Hematopoietic multipotent progenitor cell treated with erythropoietin and hydrocortisone succinate and interleukin-3 and kit ligand, for 15 days (in vitro differentiated cells): ENCODE measurements at regions not wholly inside any gene's neighbourhood (a gene's known extent, or its start where the extent isn't known, plus 50 kb on each side); places are given as distances from the start of the nearest gene placed in this dataset.

ENCODE experiments used
- DNase-seq: peaks from one replicate; pipeline ENCODE4 v3.0.0-alpha.2; 2015; ENCODE audit warnings: low spot score

DNA sequence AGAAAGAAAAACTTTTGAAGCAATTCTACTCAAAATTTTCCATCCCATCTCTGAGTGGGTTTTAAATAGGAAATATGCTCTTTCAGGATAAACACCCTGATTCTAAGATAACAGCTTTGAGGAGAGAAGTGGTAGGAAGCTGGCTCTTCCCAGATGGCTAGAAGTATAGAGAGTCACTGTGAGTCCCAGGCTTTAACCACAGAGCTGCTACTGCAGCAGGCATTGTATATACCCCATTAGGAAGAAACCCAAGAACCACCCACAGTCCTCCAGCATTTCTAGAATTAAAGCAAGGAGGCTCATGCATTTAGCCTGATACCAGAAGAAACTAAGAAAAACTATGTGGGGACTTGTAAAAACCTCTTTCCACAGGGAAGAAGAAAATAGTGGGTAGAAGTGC is 1405.6 kb upstream of the TENM4 start:
- DNase-seq, result no peak

DNA sequence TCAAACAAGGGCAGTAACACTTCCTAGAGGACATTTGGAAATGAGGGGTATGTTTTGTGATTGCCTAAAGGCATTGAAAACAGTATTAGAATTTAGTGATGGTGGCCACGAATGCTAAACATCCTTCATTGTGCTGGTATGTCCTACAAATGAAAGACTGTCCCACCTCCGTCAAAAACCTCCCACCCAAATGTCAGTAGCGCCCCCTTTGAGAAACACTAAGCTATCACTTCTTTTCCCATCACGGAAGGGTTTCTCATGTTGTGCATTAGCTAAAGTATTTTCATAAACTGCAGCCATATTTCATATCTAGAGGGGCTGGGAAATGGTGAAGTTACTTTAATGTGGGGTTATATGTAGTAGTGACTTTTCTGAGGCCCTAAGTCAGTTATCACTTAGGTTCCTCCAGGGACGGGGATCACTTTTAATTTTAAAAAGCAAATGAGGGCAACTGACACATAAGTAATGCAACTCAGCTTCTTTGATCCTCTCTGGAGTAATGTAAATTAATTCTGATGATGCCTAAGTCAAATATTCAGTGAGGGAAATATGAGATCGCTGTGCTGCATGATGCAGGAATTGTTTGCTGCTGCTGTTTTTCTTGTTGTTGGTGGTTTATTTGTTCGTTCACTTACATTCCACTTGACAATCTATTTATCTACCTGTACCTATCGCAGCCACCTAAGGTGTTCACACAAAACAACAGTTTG is 1403.4 kb upstream of the TENM4 start:
- DNase-seq, result no peak

DNA sequence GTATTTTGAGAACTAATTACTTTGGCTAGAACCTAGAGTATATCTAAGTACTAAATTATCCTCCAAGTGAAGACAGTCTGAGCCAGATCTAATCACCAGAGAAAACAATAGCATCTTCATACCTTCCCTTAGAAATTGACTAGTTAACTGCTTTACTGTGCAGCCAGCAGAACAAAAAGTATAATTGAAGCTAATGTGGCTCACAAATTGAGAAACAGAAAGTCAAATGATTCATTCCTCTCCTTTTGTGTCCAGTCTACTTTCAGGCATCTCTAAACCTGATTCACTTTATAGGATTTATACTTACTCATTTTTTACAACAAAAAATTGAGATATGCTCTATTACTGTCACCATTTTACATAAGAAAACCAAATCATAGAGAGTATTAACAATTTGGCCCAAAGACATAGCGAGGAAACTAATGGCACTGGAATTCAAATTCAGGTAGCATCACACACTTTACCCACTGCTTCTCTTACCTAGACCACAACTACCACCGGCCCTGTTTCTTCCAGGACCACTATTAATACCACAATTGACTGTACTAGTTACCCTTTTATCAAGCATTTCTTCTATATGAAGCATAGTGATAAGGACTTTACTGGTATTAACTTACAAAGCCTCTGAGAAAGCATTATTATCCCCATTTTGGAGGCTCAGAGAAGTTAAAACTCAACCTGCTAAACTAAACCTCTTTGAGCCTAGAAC is 1402.6 kb upstream of the TENM4 start:
- DNase-seq, result no peak

DNA sequence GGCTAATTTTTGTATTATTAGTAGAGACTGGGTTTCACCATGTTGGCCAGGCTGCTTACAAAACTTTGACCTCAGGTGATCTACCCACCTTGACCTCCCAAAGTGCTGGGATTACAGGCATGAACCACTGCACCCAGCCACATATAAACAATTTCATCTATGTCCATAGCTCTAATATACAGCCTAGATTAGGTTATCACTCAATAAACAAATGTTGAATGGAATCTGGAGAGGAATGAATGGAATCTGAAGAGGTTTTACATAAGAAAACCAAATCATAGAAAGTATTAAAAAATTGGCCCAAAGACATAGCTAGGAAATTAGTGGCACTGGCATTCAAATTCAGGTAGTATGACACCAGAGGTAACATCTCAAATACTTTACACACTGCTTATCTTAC is 1401.4 kb upstream of the TENM4 start:
- DNase-seq, result no peak

DNA sequence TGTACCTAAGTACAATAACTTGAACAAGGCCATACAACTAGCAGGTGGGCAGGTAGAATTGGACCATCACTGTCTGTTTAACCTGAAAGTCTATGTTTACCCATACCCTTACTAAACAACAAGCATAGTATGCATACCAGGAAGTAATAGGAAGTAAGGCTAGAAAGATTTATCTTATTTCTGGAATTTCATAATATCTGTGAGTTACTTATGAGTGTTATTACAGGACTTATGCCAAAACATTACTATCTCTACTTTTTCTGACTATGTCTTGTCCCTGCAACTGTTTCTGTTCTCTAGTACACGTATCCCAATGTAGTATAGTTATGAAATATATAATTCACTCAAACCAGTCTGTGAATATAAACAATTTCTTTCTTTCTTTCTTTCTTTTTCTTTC is 1400.8 kb upstream of the TENM4 start:
- no peak for DNase-seq

DNA sequence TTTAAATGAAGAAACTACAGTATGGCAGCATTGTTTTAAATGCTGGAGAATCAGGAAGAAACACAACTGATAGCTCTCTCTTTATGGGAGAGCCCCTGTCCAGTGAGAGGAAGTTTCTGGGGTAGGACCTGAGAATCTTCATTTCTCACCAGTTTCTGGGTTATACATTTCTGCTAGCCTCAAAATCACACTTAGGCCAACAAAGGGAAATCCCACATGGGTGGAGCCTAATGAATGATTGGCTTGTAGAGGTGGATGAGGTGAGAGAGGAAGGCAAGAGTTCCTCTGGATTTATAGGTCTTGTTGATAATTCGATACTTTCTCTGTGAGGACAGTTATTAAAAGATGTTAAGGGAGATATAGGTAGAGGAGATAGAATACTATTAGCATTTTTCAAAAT is 1397.3 kb upstream of the TENM4 start:
- DNase-seq, result no peak

DNA sequence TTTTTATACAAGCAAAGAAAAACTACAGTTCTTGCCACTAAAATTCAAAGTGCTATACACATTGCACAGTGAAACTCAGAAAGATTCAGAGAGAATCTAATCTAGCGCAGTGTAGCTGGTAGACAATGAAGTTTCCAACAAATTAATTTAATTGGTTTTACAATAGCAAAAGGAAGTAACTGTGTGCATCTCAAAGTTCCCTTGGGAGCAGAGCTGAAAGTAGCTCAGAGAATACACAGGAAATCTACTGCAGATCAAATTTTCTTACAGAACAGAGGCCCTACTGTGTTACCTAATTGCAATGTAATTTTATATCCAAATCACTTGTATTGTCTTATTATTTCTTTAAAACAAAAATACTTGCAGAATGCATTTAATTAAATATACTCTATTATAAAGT is 1396.2 kb upstream of the TENM4 start:
- no peak for DNase-seq

DNA sequence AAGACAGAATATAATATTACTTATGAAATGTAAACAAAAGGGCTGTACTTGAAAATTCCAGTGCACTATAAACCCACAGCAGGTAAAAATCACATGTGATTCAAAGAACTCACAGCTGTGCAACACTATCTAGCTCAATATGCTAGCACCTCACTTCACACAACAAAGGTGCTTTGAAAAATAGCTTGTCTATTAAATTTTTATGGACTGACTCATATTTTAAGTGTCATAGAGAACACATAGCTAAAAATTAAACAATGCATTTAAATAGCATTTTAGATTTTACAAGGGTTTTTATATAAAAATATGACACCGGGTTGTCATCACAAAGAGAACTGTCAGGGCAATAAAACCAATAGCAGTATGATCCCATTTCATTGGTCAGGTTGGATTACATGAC is 1390.5 kb upstream of the TENM4 start:
- no peak for DNase-seq

DNA sequence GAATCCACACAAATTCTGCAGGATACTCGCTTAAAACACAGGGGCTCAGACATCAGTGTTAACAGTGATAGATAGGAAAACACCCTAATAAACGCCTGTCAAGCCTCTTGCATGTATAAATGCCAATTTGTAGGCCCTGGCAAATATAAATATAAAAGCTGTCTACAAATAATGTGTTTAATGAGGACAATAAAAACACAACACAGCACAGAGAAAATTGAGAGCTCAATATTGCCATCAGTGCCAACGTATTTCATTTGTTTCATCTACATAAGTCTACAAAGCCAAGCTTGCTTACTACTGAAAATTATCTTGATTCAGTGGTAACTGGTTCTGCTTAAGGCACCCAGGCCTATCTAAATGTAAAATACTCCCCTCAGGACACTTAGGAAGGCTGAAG is 1387.0 kb upstream of the TENM4 start:
- DNase-seq, result no peak

DNA sequence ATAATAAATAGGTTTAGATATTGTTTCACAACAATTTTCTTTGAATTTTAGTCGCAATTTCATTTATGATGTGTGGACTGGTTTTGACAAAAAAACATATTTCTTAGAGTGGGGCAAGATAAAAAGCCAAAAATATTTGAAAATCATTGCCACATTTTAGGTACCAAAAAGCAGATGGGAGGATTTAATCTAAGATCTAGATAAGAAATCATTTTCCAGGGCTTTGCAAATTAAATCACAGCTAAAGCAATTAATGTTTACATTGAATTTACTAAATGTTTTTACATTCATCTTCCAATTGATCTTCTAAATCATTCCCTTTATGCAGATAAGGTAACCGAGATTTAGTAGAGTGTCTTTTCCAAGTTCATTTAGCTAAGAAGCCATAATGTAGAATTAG is 1386.0 kb upstream of the TENM4 start:
- DNase-seq, result no peak

DNA sequence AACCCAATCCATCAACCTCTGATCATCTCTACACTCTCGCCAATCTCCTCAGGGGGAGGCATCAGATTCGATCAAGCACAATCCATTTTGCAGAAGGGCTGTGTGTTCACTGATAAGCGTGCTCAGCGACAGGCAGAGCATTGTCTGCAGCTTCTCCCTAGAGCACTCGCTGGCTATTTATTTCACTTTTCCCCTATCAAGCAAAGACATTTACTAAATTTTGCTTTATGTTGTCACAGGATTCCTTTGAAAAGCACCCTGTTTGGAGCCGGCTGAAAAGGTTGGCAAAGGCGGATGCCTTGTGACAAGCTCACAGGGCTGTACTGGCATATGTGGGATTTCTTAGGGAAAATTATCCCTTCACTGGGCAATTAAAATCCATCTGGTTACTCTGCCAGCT is 1381.5 kb upstream of the TENM4 start:
- no peak for DNase-seq

DNA sequence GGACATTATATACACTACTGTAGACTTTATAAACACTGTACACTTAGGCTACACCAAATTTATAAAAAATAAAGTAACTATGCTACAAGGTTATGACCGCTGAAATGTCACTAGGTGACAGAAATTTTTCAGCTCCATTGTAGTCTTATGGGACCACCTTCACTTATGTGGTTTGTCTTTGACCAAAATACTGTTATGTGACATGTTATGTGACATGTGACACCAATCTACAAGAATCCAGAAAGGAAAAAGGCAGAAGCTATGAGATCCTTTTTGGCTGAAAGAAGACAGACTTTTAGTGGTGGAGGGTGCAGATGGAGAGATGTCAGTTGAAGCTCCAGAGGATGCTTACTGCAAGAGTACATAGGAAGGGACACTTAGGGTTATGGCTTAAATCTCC is 1378.4 kb upstream of the TENM4 start:
- no peak for DNase-seq

DNA sequence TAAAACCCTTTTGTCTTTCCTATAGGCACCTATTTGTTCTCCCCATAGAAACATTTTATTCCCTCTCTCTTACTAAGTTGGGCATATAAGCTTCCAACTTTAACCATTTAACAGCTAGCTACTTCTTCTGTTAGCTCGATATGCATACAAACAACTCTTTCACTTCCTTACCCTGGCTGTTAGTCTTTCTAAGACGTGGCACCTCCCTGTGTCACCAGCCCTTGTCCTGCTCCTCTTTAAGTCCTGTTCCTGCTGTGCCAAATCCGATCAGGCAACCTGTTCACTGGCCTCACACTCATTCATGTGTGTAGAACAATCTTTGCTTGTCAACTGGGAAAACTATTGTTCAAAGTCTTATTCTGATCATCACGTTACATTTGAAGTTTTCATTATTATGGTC is 1376.1 kb upstream of the TENM4 start:
- DNase-seq, result no peak

DNA sequence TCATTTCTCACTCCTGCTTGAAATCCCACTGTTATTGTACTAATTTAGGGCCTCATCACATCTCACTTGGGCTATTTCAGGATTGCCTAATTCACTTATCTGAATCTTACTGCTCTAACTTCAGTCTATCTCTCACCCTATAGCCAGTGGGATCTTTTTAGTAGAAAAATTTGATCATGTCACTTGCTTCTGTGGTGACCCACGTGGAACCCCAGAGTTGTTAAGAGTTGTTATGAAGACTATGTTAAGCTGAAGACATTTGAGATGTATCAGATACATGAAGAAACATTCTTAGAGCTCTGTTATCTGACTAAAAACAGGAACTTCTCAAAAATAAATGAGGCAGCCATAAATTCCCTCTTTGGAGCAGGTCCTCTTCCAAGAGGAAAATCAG is 1375.6 kb upstream of the TENM4 start:
- no peak for DNase-seq

DNA sequence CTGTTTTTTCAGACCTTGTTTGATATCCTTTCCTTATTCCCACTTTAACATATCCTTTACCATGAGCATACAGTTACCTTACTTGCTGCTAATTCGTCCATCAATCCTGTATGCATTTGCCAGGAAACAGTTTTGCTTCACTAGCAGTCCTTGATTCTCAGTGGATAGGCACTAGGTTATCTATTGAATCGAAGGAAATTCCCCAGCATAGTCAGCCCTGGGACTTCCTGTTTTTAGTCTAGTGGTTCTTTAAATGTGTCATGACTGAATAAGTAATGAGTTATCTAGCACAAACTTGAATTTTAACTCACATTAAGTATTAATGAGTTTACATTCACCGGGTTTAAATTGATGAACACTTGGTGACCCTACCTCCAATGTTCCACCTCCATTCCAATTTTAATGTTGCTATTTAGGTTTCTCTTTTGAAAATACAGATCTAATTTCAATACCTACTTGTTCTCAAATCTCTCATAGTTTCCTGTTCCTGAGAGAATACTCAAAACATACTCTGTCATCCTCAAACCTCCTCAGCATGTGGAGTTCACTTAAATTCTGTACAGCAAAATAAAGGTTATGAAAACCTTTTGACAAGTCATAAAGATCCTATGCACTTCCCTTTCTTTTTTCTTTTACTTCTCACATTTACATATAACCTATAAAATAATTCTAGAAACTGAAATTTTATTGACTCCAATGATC is 1375.1 kb upstream of the TENM4 start:
- no peak for DNase-seq

DNA sequence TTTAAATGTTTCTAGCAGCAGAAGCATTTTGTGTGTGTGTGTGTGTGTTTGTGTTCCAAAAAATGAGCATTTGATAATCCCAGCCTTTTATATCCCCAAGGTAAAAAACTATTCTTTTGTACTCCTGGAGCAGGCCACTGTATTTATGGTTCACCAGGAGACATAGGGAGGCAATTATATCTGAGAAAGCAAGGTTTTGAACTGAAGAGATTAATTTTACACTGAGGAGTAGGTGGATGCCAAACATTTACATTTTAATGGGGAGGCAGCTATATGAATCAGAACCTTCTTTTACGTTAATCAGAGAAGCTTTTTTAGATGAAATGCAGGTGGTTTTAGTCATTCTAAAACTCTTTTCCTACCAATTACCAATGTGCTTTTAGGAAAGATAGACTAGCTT is 1374.0 kb upstream of the TENM4 start:
- no peak for DNase-seq

DNA sequence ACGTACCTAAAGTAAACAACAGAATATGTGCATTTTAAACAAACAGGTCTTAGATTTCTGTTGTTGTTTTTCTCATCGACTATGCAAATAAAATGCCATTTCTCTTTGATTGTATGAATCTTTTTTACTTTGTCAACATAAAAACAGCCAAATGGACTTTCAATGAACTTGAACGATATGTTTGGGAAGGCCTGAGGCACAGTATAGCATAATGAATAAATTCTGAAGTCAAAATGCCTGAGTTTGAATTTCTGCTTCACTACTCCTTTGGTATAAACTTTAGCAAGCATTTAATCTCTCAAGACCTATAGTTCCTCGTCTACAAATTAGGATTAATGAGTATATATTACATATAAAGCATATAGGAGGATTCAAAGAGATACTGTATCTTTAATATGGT is 1369.9 kb upstream of the TENM4 start:
- no peak for DNase-seq

DNA sequence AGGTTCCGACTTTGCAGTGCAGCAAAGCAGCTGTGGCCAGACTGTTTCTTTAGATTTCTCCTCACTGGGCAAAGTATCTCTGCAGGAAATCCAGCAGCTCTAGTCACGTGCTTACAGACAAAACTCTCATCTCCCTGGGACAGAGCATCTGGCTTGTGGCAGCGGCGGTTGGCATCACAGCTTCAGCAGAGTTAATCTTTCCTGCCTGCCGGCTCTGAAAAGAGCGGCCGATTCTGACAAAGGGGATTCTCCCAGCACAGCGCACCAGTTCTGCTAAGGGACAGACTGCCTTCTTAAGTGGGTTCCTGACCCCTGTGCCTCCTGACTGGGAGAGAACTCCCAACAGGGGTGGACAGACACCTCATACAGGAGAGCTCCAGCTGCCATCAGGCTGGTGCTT is 1357.3 kb upstream of the TENM4 start:
- no peak for DNase-seq

DNA sequence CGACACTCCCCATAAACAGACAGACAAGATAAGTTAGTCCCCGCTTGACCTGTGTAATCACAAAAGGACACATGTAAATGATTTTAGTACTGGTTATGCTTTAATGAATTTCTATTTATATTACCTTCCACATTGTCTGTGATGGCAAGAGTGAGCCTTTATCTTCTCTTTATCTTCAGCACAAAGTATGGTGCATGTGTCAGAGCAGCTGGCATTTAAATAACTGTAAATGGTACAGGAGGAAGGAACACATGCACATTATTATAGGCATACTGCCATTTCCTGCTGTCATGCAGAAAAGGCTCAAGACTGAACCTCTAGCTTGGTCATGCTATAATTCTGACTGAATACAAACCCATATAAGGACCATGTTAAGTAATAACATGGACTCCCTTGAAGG is 1342.7 kb upstream of the TENM4 start:
- DNase-seq, result no peak

DNA sequence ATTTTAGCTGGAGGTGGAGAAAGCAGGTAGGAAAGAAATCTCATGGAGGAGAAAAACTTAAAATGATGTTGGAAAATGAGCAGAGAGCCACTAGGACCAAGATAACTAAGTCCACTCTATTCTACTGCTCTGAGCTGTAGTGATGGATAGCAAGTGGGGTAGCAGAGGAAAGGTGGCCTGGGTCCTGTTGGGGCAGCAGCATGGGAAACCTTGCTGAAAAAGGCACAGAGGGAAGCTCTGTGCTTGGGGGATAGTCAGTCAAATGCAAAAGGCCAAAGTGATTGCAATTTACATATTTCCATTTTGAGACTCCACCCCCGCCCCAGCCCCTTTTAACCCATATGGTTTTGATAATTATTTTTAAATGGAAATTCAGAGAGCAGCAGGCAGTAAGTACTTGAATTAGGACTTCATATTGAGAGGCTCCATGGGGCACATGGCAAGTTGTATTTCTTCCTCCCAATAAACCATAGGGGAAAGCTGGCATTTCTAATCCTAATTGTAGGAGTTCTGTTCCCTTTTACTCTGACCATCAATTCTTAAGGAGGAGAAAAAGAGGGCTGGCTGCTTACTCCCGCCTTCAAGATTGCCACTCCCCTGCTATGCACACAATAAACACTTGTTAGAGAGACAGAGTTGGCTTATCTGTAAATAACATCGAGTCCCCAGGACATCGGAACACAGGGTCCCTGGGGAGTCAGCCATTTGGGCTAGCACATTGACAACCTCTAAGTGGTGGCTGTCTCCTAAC is 1341.5 kb upstream of the TENM4 start:
- no peak for DNase-seq

DNA sequence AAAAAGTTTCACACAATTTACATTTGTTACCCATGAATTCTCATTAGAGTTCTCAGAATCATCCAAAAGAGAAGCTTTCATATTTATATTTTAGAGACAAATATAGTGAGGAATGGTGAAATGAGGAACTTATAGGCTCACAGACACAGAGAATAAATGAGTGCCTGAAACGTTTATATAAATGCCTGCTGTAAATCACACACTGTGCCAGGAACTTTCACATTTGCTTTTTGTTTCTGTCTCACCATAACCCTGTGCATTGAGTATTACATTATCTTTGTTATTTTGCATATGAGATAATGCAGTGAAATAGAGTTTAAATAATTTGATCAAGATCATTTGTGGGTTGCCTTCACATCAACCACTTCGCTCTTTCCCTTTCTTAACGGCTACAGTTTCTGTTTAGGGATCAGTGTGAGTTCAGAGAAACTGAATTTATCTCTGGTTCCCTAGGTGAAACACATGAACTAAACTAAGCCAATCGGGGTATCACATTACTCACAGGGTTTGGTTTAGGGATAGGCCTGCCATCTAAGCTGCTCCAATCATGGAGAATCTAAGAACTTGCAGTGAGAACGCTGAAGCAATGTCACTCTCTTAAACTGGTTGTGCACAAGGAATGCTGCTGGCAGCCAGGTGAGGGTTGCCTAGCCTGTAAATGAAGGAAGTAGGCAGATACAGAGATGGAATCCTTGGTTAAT is 1339.2 kb upstream of the TENM4 start:
- no peak for DNase-seq

DNA sequence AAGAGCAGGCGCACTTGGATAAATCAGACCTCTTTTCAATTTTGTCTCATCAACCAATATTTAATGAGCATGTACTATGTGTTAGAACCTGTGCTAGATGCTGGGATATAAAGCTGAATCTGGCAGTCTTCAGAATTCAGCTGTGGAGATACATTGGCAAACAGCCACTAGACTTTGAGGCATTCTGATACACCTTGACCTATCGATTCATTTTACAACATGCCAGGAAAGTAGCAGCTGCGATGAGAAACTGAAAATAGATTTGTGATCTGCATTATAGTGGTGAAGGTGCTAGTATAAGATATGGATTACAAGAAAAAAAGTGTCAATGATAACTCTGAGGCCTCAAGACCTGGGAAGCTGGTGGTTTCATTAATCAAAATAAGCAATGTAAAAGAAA is 1338.1 kb upstream of the TENM4 start:
- DNase-seq, result no peak
